CD8-positive, alpha-beta memory T cell (primary cell): ENCODE measurements at regions not wholly inside any gene's neighbourhood (a gene's known extent, or its start where the extent isn't known, plus 50 kb on each side); places are given as distances from the start of the nearest gene placed in this dataset.

ENCODE experiments used
- CTCF ChIA-PET: fragments of 350-600 bp; sonication (Branson Sonifier 250); formaldehyde crosslinking; loops from one replicate; lab custom pipeline; 2021; ENCODE audit warnings: antibody characterized with exemption; lab: Charles Lee
- POLR2A ChIA-PET: fragments of 350-600 bp; sonication (Branson Sonifier 250); formaldehyde crosslinking; loops from one replicate; lab custom pipeline; 2021; ENCODE audit warnings: antibody characterized with exemption; lab: Charles Lee
- DNase-seq, 5 donors: peaks; one replicate each; pipeline versions ENCODE4 v3.0.0 to v3.0.0-alpha.2; 2020 to 2022; ENCODE audit warnings: mixed read lengths in 1 of 5
- H3K27ac ChIP-seq: one replicate; pipeline ENCODE4 v1.7.0; 2013; ENCODE audit warnings: low read depth, mild to moderate bottlenecking, low read length, moderate library complexity
- H3K27me3 ChIP-seq: 2 replicates; pipeline ENCODE4 v1.7.0; 2013; ENCODE audit warnings: low read length, mild to moderate bottlenecking; ENCODE audit not compliant: insufficient read depth, poor library complexity, severe bottlenecking
- H3K36me3 ChIP-seq: 2 replicates; pipeline ENCODE4 v1.7.0; 2013; ENCODE audit warnings: mild to moderate bottlenecking, low read length, moderate library complexity; ENCODE audit not compliant: insufficient read depth
- H3K4me1 ChIP-seq: 2 replicates; pipeline ENCODE4 v1.7.0; 2013; ENCODE audit warnings: mild to moderate bottlenecking, low read length, moderate library complexity; ENCODE audit not compliant: insufficient read depth
- H3K4me3 ChIP-seq: 2 replicates; pipeline ENCODE4 v1.7.0; 2013; ENCODE audit warnings: mild to moderate bottlenecking, low read length
- H3K9me3 ChIP-seq: 2 replicates; pipeline ENCODE4 v1.7.0; 2013; ENCODE audit warnings: mild to moderate bottlenecking, low read length
- H3K27ac Mint-ChIP-seq, 8 donors: one replicate each; pipeline ENCODE4 v1.8.0; 2020 to 2021; ENCODE audit warnings: mixed read lengths in 8 of 8, mild to moderate bottlenecking in 6 of 8, inconsistent platforms in 3 of 8, moderate library complexity in 3 of 8
- H3K27me3 Mint-ChIP-seq, 2 donors: one replicate each; pipeline ENCODE4 v1.8.0; 2020 to 2021; ENCODE audit warnings: mixed read lengths in 2 of 2, mild to moderate bottlenecking in 1 of 2, moderate library complexity in 1 of 2
- H3K36me3 Mint-ChIP-seq, 3 donors: one replicate each; pipeline ENCODE4 v1.8.0; 2020 to 2021; ENCODE audit warnings: mixed read lengths in 3 of 3, inconsistent platforms in 1 of 3, mild to moderate bottlenecking in 1 of 3
- H3K4me1 Mint-ChIP-seq, 3 donors: one replicate each; pipeline ENCODE4 v1.8.0; 2020 to 2021; ENCODE audit warnings: mixed read lengths in 3 of 3, inconsistent platforms in 1 of 3, mild to moderate bottlenecking in 1 of 3
- H3K4me3 Mint-ChIP-seq, 7 donors: one replicate each; pipeline ENCODE4 v1.8.0; 2020 to 2021; ENCODE audit warnings: mixed read lengths in 7 of 7, mild to moderate bottlenecking in 6 of 7, moderate library complexity in 4 of 7, inconsistent platforms in 2 of 7
- H3K9me3 Mint-ChIP-seq, 5 donors: one replicate each; pipeline ENCODE4 v1.8.0; 2020 to 2022; ENCODE audit warnings: mixed read lengths in 5 of 5, mild to moderate bottlenecking in 3 of 5, moderate library complexity in 2 of 5, inconsistent platforms in 1 of 5

DNA sequence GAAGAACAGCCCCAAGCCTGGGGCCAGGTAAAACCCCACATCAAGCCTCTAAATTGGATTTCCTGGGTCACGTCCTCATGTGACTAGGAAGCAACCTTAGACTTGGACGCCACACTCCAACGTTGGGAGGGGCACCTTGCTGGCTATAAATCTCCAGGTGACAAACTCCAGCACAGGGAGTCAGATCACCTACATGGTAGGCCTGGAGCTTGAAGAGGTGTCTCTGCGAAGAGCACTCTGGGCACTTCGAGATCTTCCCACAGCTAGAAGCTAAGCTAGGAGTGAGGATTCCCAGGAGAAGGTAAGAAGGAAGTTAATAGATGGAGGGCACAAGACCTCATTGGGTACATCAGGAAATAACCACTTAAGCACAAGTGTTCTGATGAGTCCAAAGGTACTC is 77.1 kb upstream of the GNAZ start:
- POLR2A ChIA-PET, result no interaction called here
- H3K9me3 Mint-ChIP-seq, result peaks cover 18 to 36% (median 26%) of the 10 kb centered on the region in 5 donors
- no peak for DNase-seq
- Histone ChIP-seq H3K27ac (no peak overlapping the region), H3K36me3 (no peaks in the 10 kb centered on the region), H3K9me3 (peaks cover 5% of the 10 kb centered on the region), H3K27me3 (no peaks in the 10 kb centered on the region), H3K4me1 (no peaks in the 10 kb centered on the region), H3K4me3 (no peak overlapping the region)
- CTCF ChIA-PET, result interaction anchor here (1.6 kb wide), 1 partner anchor 34 kb away, joined by 3 read pairs; no protein-coding TSS in a partner anchor
- peaks cover 6 to 54% of the 10 kb centered on the region in 2 donors for H3K27me3 Mint-ChIP-seq
- H3K36me3 Mint-ChIP-seq, result peaks cover 0 to 22% (median 4%) of the 10 kb centered on the region in 3 donors
- no peak overlapping the region for H3K4me3 Mint-ChIP-seq
- no peaks in the 10 kb centered on the region for H3K4me1 Mint-ChIP-seq
- peak overlapping the region in 1 of 8 donors; percentile 58 for H3K27ac Mint-ChIP-seq

DNA sequence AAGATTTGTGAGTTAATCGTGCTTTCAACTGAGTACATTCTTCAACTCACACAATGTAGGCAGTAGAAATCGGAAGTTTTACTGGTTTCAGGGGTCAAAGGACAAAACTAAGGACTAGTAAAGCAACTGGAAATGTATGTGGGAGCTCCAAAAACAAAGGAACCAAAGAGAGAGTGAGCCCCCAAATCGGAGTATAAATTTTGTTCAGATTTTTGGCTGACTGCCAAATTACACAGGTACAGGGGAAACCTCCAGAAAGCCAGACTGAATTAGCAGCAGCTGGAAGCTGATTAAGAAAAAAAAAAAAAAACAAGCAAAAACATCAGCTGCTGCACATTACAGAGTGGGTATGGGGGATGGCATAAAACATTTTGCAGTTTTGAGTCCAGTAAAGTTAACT is 75.2 kb upstream of the GNAZ start:
- no peak for DNase-seq
- Histone ChIP-seq H3K4me1 (no peaks in the 10 kb centered on the region), H3K27me3 (no peaks in the 10 kb centered on the region), H3K9me3 (peaks cover 5% of the 10 kb centered on the region), H3K36me3 (no peaks in the 10 kb centered on the region), H3K4me3 (no peak overlapping the region), H3K27ac (no peak overlapping the region)
- no peak overlapping the region for H3K27ac Mint-ChIP-seq
- ChIA-PET CTCF (no interaction called here), POLR2A (no interaction called here)
- H3K4me1 Mint-ChIP-seq, result no peaks in the 10 kb centered on the region
- peaks cover 11 to 59% of the 10 kb centered on the region in 2 donors for H3K27me3 Mint-ChIP-seq
- H3K36me3 Mint-ChIP-seq, result peaks cover 0 to 37% (median 4%) of the 10 kb centered on the region in 3 donors
- H3K9me3 Mint-ChIP-seq, result peaks cover 23 to 49% (median 36%) of the 10 kb centered on the region in 5 donors
- no peak overlapping the region for H3K4me3 Mint-ChIP-seq

DNA sequence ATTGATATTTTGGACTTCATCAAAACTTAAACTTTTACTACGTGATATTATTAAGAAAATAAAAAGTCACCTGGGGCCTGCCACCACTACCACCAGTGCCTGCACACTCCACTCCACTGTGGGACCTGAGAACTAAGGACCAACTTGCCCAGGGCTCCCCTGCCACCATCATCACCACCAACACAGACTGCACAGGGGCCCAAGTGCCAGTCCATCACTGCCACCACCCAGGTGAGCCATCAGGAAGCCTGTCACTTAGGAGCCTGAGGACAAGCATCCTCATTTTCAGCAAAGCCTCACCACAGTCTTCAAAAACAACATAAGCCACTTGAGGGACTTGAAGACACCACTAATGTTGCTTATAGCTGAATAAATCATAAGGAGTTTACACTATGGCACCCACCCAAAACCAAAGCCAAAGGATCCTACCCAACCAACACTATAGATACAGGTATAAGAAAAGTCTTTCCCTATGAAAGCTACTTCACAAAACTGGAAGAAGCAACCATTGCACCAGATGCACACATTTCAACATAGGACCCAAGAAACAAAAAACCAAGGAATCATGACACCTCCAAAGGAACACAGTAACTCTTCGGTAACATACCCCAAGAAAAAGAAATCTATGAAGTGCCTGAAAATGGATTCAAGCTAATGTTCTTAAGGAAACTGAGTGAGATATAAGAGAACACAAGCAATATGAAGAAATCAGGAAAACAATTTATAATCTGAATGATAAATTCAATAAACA is 73.6 kb upstream of the GNAZ start:
- CTCF ChIA-PET, result no interaction called here

DNA sequence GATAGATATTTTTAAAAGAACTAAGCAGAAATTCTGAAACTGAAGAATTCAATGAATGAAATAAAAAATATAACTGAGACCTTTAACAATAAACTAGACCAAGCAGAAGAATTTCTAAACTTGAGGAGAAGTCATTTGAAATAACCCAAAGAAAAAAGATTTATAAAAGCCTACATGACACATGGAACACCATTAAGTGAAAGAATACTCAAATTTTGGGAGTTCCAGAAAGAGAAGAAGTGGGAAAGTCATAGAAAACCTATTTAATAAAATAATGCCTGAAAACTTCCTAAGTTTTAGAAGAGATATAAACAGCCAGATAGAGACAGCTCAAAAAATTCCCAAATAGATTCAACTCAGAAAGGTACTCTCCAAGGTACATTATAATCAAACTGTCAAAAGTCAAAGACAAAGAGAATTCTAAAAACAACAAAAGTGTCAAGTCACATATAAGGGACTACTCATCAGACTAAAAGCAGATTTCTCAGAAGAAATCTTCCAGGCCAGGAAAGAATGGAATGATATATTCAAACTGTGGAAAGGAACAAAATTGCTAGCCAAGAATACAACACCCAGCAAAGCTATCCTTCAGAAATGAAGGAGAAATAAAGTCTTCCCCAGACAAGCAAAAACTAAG is 72.9 kb upstream of the GNAZ start:
- no peak overlapping the region for H3K4me3 ChIP-seq
- peaks cover 5% of the 10 kb centered on the region for H3K9me3 ChIP-seq
- no peaks in the 10 kb centered on the region for H3K4me1 ChIP-seq
- Mint-ChIP-seq H3K4me3 (no peak overlapping the region), H3K27ac (no peak overlapping the region), H3K9me3 (peaks cover 23 to 49% (median 37%) of the 10 kb centered on the region in 5 donors), H3K4me1 (no peaks in the 10 kb centered on the region), H3K36me3 (peaks cover 0 to 45% (median 4%) of the 10 kb centered on the region in 3 donors), H3K27me3 (peaks cover 20 to 71% of the 10 kb centered on the region in 2 donors)
- H3K36me3 ChIP-seq, result no peaks in the 10 kb centered on the region
- H3K27me3 ChIP-seq, result no peaks in the 10 kb centered on the region
- ChIA-PET POLR2A (no interaction called here), CTCF (no interaction called here)
- no peak for DNase-seq
- no peak overlapping the region for H3K27ac ChIP-seq

More for the DNA sequence above, 73.6 kb upstream of the GNAZ start:
- DNase-seq, result no peak
- Mint-ChIP-seq H3K9me3 (peaks cover 23 to 49% (median 37%) of the 10 kb centered on the region in 5 donors), H3K36me3 (peaks cover 0 to 40% (median 4%) of the 10 kb centered on the region in 3 donors), H3K27me3 (peaks cover 14 to 66% of the 10 kb centered on the region in 2 donors), H3K4me3 (no peak overlapping the region), H3K4me1 (no peaks in the 10 kb centered on the region), H3K27ac (no peak overlapping the region)
- Histone ChIP-seq H3K27me3 (no peaks in the 10 kb centered on the region), H3K4me1 (no peaks in the 10 kb centered on the region), H3K9me3 (peaks cover 5% of the 10 kb centered on the region), H3K4me3 (no peak overlapping the region), H3K36me3 (no peaks in the 10 kb centered on the region), H3K27ac (no peak overlapping the region)
- POLR2A ChIA-PET, result no interaction called here

DNA sequence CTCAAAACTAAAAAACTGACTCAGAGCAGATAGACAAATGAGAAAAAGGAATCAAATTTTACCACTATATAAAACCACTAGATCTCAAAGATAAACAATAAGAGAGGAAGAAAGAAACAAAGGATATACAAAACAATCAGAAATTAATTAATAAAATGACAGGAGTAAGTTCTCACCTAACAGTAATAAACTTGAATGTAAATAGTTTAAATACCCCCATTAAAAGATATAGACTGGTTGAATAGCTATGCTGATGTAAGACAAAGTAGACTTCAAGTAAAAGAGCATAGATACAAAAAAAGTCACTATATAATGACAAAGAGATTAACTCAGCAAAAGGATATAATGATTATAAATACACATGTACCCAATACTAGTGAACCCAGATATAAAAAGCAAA is 72.3 kb upstream of the GNAZ start:
- H3K27me3 Mint-ChIP-seq, result peaks cover 20 to 70% of the 10 kb centered on the region in 2 donors
- no peaks in the 10 kb centered on the region for H3K36me3 ChIP-seq
- H3K4me1 Mint-ChIP-seq, result no peaks in the 10 kb centered on the region
- ChIA-PET POLR2A (no interaction called here), CTCF (no interaction called here)
- H3K27me3 ChIP-seq, result no peaks in the 10 kb centered on the region
- DNase-seq, result no peak
- H3K27ac ChIP-seq, result no peak overlapping the region
- H3K9me3 ChIP-seq, result peaks cover 5% of the 10 kb centered on the region
- no peaks in the 10 kb centered on the region for H3K4me1 ChIP-seq
- no peak overlapping the region for H3K4me3 Mint-ChIP-seq
- H3K27ac Mint-ChIP-seq, result no peak overlapping the region
- H3K4me3 ChIP-seq, result no peak overlapping the region
- H3K9me3 Mint-ChIP-seq, result peaks cover 23 to 49% (median 37%) of the 10 kb centered on the region in 5 donors
- H3K36me3 Mint-ChIP-seq, result peaks cover 0 to 45% (median 4%) of the 10 kb centered on the region in 3 donors

DNA sequence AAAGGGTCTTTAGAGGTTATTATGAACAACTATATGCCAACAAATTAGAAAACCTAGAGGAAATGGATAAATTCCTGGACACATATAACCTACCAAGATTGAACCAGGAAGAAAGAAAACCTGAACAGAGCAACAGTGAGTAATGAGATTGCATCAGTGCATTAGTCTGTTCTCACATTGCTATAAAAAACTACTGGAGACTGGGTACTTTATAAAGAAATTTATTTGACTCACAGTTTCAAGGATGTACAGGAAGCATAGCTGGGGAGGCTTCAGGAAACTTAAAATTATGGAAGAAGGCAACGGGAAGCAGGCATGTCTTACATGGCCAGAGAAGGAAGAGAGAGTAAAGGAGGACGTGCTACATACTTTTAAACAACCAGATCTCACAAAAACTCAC is 70.8 kb upstream of the GNAZ start:
- no peak overlapping the region for H3K27ac Mint-ChIP-seq
- DNase-seq, result no peak
- Histone ChIP-seq H3K4me1 (no peaks in the 10 kb centered on the region), H3K4me3 (no peak overlapping the region), H3K27me3 (no peaks in the 10 kb centered on the region), H3K27ac (no peak overlapping the region), H3K36me3 (no peaks in the 10 kb centered on the region), H3K9me3 (peaks cover 5% of the 10 kb centered on the region)
- H3K4me3 Mint-ChIP-seq, result no peak overlapping the region
- H3K9me3 Mint-ChIP-seq, result peaks cover 23 to 49% (median 37%) of the 10 kb centered on the region in 5 donors
- CTCF ChIA-PET, result no interaction called here
- H3K27me3 Mint-ChIP-seq, result peaks cover 22 to 73% of the 10 kb centered on the region in 2 donors
- peaks cover 0 to 45% (median 4%) of the 10 kb centered on the region in 3 donors for H3K36me3 Mint-ChIP-seq
- POLR2A ChIA-PET, result no interaction called here
- H3K4me1 Mint-ChIP-seq, result no peaks in the 10 kb centered on the region

DNA sequence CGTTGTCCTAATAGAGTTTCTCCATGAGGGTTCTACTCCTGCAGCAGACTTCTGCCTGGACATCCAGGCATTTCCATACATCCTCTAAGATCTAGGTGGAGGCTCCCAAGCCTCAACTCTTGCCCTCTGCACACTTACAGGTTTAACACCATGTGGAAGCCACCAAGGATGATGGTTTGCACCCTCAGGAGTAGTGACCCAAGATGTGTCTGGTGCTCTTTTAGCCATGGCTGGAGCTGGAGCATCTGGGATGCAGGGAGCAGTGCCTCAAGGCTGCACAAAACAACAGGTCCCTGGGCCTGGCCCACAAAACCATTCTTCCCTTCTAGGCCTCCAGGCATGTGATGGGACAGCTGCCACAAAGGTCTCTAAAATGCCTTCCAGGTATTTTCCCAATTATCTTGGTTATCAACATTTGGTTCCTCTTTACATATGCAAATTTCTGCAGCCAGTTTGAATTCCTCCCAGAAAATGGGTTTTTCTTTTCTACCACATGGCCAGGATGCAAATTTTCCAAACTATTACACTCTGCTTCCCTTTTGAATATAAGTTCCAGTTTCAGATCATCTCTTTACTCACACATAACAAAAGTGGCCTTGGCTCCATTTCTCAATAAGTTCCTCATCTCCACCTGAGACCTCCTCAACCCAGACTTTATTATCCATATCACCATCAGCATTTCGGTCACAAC is 69.5 kb upstream of the GNAZ start:
- Mint-ChIP-seq H3K4me1 (no peaks in the 10 kb centered on the region), H3K27ac (no peak overlapping the region), H3K4me3 (no peak overlapping the region), H3K27me3 (peaks cover 22 to 73% of the 10 kb centered on the region in 2 donors), H3K36me3 (peaks cover 0 to 41% (median 4%) of the 10 kb centered on the region in 3 donors), H3K9me3 (peaks cover 23 to 37% (median 29%) of the 10 kb centered on the region in 5 donors)
- no peaks in the 10 kb centered on the region for H3K4me1 ChIP-seq
- H3K9me3 ChIP-seq, result peaks cover 5% of the 10 kb centered on the region
- no peak overlapping the region for H3K27ac ChIP-seq
- no peak overlapping the region for H3K4me3 ChIP-seq
- no peaks in the 10 kb centered on the region for H3K36me3 ChIP-seq
- no peak for DNase-seq
- ChIA-PET POLR2A (no interaction called here), CTCF (no interaction called here)
- H3K27me3 ChIP-seq, result no peaks in the 10 kb centered on the region

DNA sequence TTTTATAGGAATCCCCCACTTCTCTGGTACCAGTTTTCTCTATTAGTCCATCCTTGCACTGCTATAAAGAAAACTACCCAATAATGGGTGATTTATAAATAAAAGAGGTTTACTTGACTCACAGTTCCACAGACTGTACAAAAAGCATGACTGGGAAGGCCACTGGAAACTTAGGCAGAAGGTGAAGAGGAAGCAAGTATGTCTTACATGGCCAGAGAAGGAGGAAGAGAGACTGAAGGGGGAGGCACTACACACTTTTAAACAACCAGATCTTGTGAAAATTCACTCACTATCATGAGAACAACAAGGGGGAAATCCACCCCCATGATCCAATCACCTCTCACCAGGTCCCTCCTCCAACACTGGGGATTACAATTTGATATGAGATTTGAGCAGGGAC is 68.9 kb upstream of the GNAZ start:
- Histone ChIP-seq H3K4me1 (no peaks in the 10 kb centered on the region), H3K9me3 (peaks cover 5% of the 10 kb centered on the region), H3K4me3 (no peak overlapping the region), H3K27ac (no peak overlapping the region), H3K27me3 (no peaks in the 10 kb centered on the region), H3K36me3 (no peaks in the 10 kb centered on the region)
- peaks cover 22 to 31% (median 28%) of the 10 kb centered on the region in 5 donors for H3K9me3 Mint-ChIP-seq
- no peak for DNase-seq
- ChIA-PET POLR2A (no interaction called here), CTCF (no interaction called here)
- peaks cover 22 to 72% of the 10 kb centered on the region in 2 donors for H3K27me3 Mint-ChIP-seq
- peaks cover 0 to 40% (median 4%) of the 10 kb centered on the region in 3 donors for H3K36me3 Mint-ChIP-seq
- H3K4me3 Mint-ChIP-seq, result no peak overlapping the region
- H3K27ac Mint-ChIP-seq, result no peak overlapping the region
- no peaks in the 10 kb centered on the region for H3K4me1 Mint-ChIP-seq
